ENCODE measurements at regions not wholly inside any gene's neighbourhood (a gene's known extent, or its start where the extent isn't known, plus 50 kb on each side); places are given as distances from the start of the nearest gene placed in this dataset.

- Histone ChIP-seq H3K9ac (ENCODE audit: low read depth, low read length) (no peak overlapping the region), H3K4me3 (ENCODE audit: low read depth, low read length) (no peak overlapping the region), H3K36me3 (ENCODE audit: control insufficient read depth, insufficient read depth, low read length) (no peaks in the 10 kb centered on the region), H3K4me1 (ENCODE audit: control insufficient read depth, insufficient read depth, low read length) (no peaks in the 10 kb centered on the region), H3K9me3 (ENCODE audit: control insufficient read depth, insufficient read depth, low read length) (peaks cover 24% of the 10 kb centered on the region), H3K27me3 (ENCODE audit: control insufficient read depth, insufficient read depth, low read length) (no peaks in the 10 kb centered on the region), H3K27ac (ENCODE audit: low read depth, low read length) (no peak overlapping the region)
Observed at GRCh38 chrX:79645749-79646148, 278.6 kb upstream of the ITM2A start.

- H3K9ac ChIP-seq (ENCODE audit: low read depth, low read length) = no peak overlapping the region
- H3K9me3 ChIP-seq (ENCODE audit: control insufficient read depth, insufficient read depth, low read length) = peaks cover 25% of the 10 kb centered on the region
- H3K4me3 ChIP-seq (ENCODE audit: low read depth, low read length) = no peak overlapping the region
- H3K36me3 ChIP-seq (ENCODE audit: control insufficient read depth, insufficient read depth, low read length) = no peaks in the 10 kb centered on the region
- no peaks in the 10 kb centered on the region for H3K4me1 ChIP-seq (ENCODE audit: control insufficient read depth, insufficient read depth, low read length)
- H3K27me3 ChIP-seq (ENCODE audit: control insufficient read depth, insufficient read depth, low read length) = no peaks in the 10 kb centered on the region
- no peak overlapping the region for H3K27ac ChIP-seq (ENCODE audit: low read depth, low read length)
Observed at GRCh38 chrX:79631526-79631925, 264.4 kb upstream of the ITM2A start.

GRCh38 chrX:79630033-79631009 is 263.2 kb upstream of the ITM2A start:
- no peak overlapping the region for H3K9ac ChIP-seq (ENCODE audit: low read depth, low read length)
- no peak overlapping the region for H3K27ac ChIP-seq (ENCODE audit: low read depth, low read length)
- H3K27me3 ChIP-seq (ENCODE audit: control insufficient read depth, insufficient read depth, low read length) = no peaks in the 10 kb centered on the region

GRCh38 chrX:79623098-79623762 is 256.1 kb upstream of the ITM2A start:
- H3K27ac ChIP-seq (ENCODE audit: low read depth, low read length) = no peak overlapping the region
- H3K36me3 ChIP-seq (ENCODE audit: control insufficient read depth, insufficient read depth, low read length) = no peaks in the 10 kb centered on the region
- no peaks in the 10 kb centered on the region for H3K4me1 ChIP-seq (ENCODE audit: control insufficient read depth, insufficient read depth, low read length)
- peaks cover 25% of the 10 kb centered on the region for H3K9me3 ChIP-seq (ENCODE audit: control insufficient read depth, insufficient read depth, low read length)
- no peak overlapping the region for H3K9ac ChIP-seq (ENCODE audit: low read depth, low read length)
- H3K4me3 ChIP-seq (ENCODE audit: low read depth, low read length) = no peak overlapping the region
- no peaks in the 10 kb centered on the region for H3K27me3 ChIP-seq (ENCODE audit: control insufficient read depth, insufficient read depth, low read length)

More at GRCh38 chrX:79630033-79631009, 263.2 kb upstream of the ITM2A start:
- no peak overlapping the region for H3K4me3 ChIP-seq (ENCODE audit: low read depth, low read length)
- H3K4me1 ChIP-seq (ENCODE audit: control insufficient read depth, insufficient read depth, low read length) = no peaks in the 10 kb centered on the region
- H3K36me3 ChIP-seq (ENCODE audit: control insufficient read depth, insufficient read depth, low read length) = no peaks in the 10 kb centered on the region
- H3K9me3 ChIP-seq (ENCODE audit: control insufficient read depth, insufficient read depth, low read length) = peaks cover 32% of the 10 kb centered on the region

- Histone ChIP-seq H3K4me1 (ENCODE audit: control insufficient read depth, insufficient read depth, low read length) (no peaks in the 10 kb centered on the region), H3K9me3 (ENCODE audit: control insufficient read depth, insufficient read depth, low read length) (peaks cover 37% of the 10 kb centered on the region), H3K27ac (ENCODE audit: low read depth, low read length) (no peak overlapping the region), H3K9ac (ENCODE audit: low read depth, low read length) (no peak overlapping the region), H3K4me3 (ENCODE audit: low read depth, low read length) (no peak overlapping the region), H3K27me3 (ENCODE audit: control insufficient read depth, insufficient read depth, low read length) (no peaks in the 10 kb centered on the region), H3K36me3 (ENCODE audit: control insufficient read depth, insufficient read depth, low read length) (no peaks in the 10 kb centered on the region)
Observed at GRCh38 chrX:79618280-79618679, 251.1 kb upstream of the ITM2A start.

GRCh38 chrX:79604364-79604763 is 237.2 kb upstream of the ITM2A start:
- Histone ChIP-seq H3K4me3 (ENCODE audit: low read depth, low read length) (no peak overlapping the region), H3K9me3 (ENCODE audit: control insufficient read depth, insufficient read depth, low read length) (peaks cover 39% of the 10 kb centered on the region), H3K36me3 (ENCODE audit: control insufficient read depth, insufficient read depth, low read length) (no peaks in the 10 kb centered on the region), H3K9ac (ENCODE audit: low read depth, low read length) (no peak overlapping the region), H3K4me1 (ENCODE audit: control insufficient read depth, insufficient read depth, low read length) (no peaks in the 10 kb centered on the region), H3K27ac (ENCODE audit: low read depth, low read length) (no peak overlapping the region), H3K27me3 (ENCODE audit: control insufficient read depth, insufficient read depth, low read length) (peaks cover 46% of the 10 kb centered on the region)

- Histone ChIP-seq H3K4me3 (ENCODE audit: low read depth, low read length) (no peak overlapping the region), H3K27me3 (ENCODE audit: control insufficient read depth, insufficient read depth, low read length) (peaks cover 65% of the 10 kb centered on the region), H3K36me3 (ENCODE audit: control insufficient read depth, insufficient read depth, low read length) (no peaks in the 10 kb centered on the region), H3K4me1 (ENCODE audit: control insufficient read depth, insufficient read depth, low read length) (no peaks in the 10 kb centered on the region), H3K9me3 (ENCODE audit: control insufficient read depth, insufficient read depth, low read length) (peaks cover 36% of the 10 kb centered on the region), H3K9ac (ENCODE audit: low read depth, low read length) (no peak overlapping the region), H3K27ac (ENCODE audit: low read depth, low read length) (no peak overlapping the region)
Observed at GRCh38 chrX:79601341-79602131, 234.4 kb upstream of the ITM2A start.

GRCh38 chrX:79592259-79592658 is 225.1 kb upstream of the ITM2A start:
- Histone ChIP-seq H3K27me3 (ENCODE audit: control insufficient read depth, insufficient read depth, low read length) (peaks cover 2% of the 10 kb centered on the region; the same call in 1 of the 2 replicates), H3K27ac (ENCODE audit: low read depth, low read length) (no peak overlapping the region), H3K9ac (ENCODE audit: low read depth, low read length) (no peak overlapping the region), H3K4me3 (ENCODE audit: low read depth, low read length) (no peak overlapping the region), H3K4me1 (ENCODE audit: control insufficient read depth, insufficient read depth, low read length) (no peaks in the 10 kb centered on the region), H3K36me3 (ENCODE audit: control insufficient read depth, insufficient read depth, low read length) (no peaks in the 10 kb centered on the region), H3K9me3 (ENCODE audit: control insufficient read depth, insufficient read depth, low read length) (peaks cover 38% of the 10 kb centered on the region; the same call in 1 of the 2 replicates)

GRCh38 chrX:79588233-79588632 is 221.1 kb upstream of the ITM2A start:
- Histone ChIP-seq H3K9ac (ENCODE audit: low read depth, low read length) (no peak overlapping the region), H3K36me3 (ENCODE audit: control insufficient read depth, insufficient read depth, low read length) (no peaks in the 10 kb centered on the region), H3K4me1 (ENCODE audit: control insufficient read depth, insufficient read depth, low read length) (no peaks in the 10 kb centered on the region), H3K27ac (ENCODE audit: low read depth, low read length) (no peak overlapping the region), H3K9me3 (ENCODE audit: control insufficient read depth, insufficient read depth, low read length) (peaks cover 54% of the 10 kb centered on the region), H3K27me3 (ENCODE audit: control insufficient read depth, insufficient read depth, low read length) (no peaks in the 10 kb centered on the region), H3K4me3 (ENCODE audit: low read depth, low read length) (no peak overlapping the region)

- no peaks in the 10 kb centered on the region for H3K4me1 ChIP-seq (ENCODE audit: control insufficient read depth, insufficient read depth, low read length)
- no peak overlapping the region for H3K9ac ChIP-seq (ENCODE audit: low read depth, low read length)
- H3K4me3 ChIP-seq (ENCODE audit: low read depth, low read length) = no peak overlapping the region
- H3K27ac ChIP-seq (ENCODE audit: low read depth, low read length) = no peak overlapping the region
- peaks cover 44% of the 10 kb centered on the region for H3K9me3 ChIP-seq (ENCODE audit: control insufficient read depth, insufficient read depth, low read length)
- H3K27me3 ChIP-seq (ENCODE audit: control insufficient read depth, insufficient read depth, low read length) = no peaks in the 10 kb centered on the region
- no peaks in the 10 kb centered on the region for H3K36me3 ChIP-seq (ENCODE audit: control insufficient read depth, insufficient read depth, low read length)
Observed at GRCh38 chrX:79573760-79574159, 206.6 kb upstream of the ITM2A start.
